Subcutaneous abdominal adipose tissue (tissue), 5 donors: ENCODE measurements at regions not wholly inside any gene's neighbourhood (a gene's known extent, or its start where the extent isn't known, plus 50 kb on each side); places are given as distances from the start of the nearest gene placed in this dataset.

Experiments used
- H3K27ac ChIP-seq: one replicate; pipeline ENCODE4 v1.7.0; 2013; ENCODE audit warnings: low read depth, mild to moderate bottlenecking, inconsistent platforms, low read length, moderate library complexity
- H3K27me3 ChIP-seq, 5 donors: one replicate each; pipeline ENCODE4 v1.7.0; 2013; ENCODE audit warnings: low read length in 5 of 5, inconsistent platforms in 1 of 5; ENCODE audit not compliant: control insufficient read depth in 5 of 5, insufficient read depth in 4 of 5
- H3K36me3 ChIP-seq, 5 donors: one replicate each; pipeline ENCODE4 v1.7.0; 2013; ENCODE audit warnings: low read length in 5 of 5; ENCODE audit not compliant: control insufficient read depth in 5 of 5, insufficient read depth in 5 of 5
- H3K4me1 ChIP-seq, 5 donors: one replicate each; pipeline ENCODE4 v1.7.0; 2013; ENCODE audit warnings: low read length in 5 of 5, mild to moderate bottlenecking in 3 of 5, moderate library complexity in 1 of 5; ENCODE audit not compliant: control insufficient read depth in 5 of 5, insufficient read depth in 5 of 5
- H3K4me3 ChIP-seq, 5 donors: one replicate each; pipeline ENCODE4 v1.7.0; 2013; ENCODE audit warnings: low read length in 5 of 5, low read depth in 1 of 5
- H3K9ac ChIP-seq, 5 donors: one replicate each; pipeline ENCODE4 v1.7.0; 2013; ENCODE audit warnings: low read length in 5 of 5, mild to moderate bottlenecking in 4 of 5, moderate library complexity in 3 of 5
- H3K9me3 ChIP-seq, 5 donors: one replicate each; pipeline ENCODE4 v1.7.0; 2013; ENCODE audit warnings: low read length in 5 of 5; ENCODE audit not compliant: control insufficient read depth in 5 of 5
- donor health status: healthy.
- donor health status: healthy.
- donor health status: healthy.
- donor health status: healthy.
- donor health status: healthy.

GRCh38 chr10:57950442-57950974 lies 317.2 kb downstream of the IPMK start:
- Histone ChIP-seq H3K9ac (no peak overlapping the region), H3K4me1 (no peaks in the 10 kb centered on the region), H3K27ac (no peak overlapping the region), H3K4me3 (no peak overlapping the region), H3K9me3 (no peaks in the 10 kb centered on the region), H3K27me3 (no peaks in the 10 kb centered on the region), H3K36me3 (no peaks in the 10 kb centered on the region)

GRCh38 chr10:57948796-57949195 lies 318.9 kb downstream of the IPMK start:
- no peak overlapping the region for H3K9ac ChIP-seq

GRCh38 chr10:57946833-57947232 lies 320.9 kb downstream of the IPMK start:
- Histone ChIP-seq H3K9me3 (no peaks in the 10 kb centered on the region), H3K4me3 (no peak overlapping the region), H3K36me3 (no peaks in the 10 kb centered on the region), H3K4me1 (no peaks in the 10 kb centered on the region), H3K9ac (no peak overlapping the region), H3K27me3 (no peaks in the 10 kb centered on the region), H3K27ac (no peak overlapping the region)

More at GRCh38 chr10:57948796-57949195, 318.9 kb downstream of the IPMK start:
- no peaks in the 10 kb centered on the region for H3K9me3 ChIP-seq
- no peaks in the 10 kb centered on the region for H3K4me1 ChIP-seq
- no peak overlapping the region for H3K4me3 ChIP-seq
- no peak overlapping the region for H3K27ac ChIP-seq
- H3K27me3 ChIP-seq = no peaks in the 10 kb centered on the region
- no peaks in the 10 kb centered on the region for H3K36me3 ChIP-seq

- Histone ChIP-seq H3K27ac (no peak overlapping the region), H3K4me1 (no peaks in the 10 kb centered on the region), H3K4me3 (no peak overlapping the region), H3K27me3 (no peaks in the 10 kb centered on the region), H3K36me3 (no peaks in the 10 kb centered on the region), H3K9ac (no peak overlapping the region), H3K9me3 (no peaks in the 10 kb centered on the region)
Measured at GRCh38 chr10:57943701-57944100, 324.0 kb downstream of the IPMK start.

GRCh38 chr10:57925045-57925444 lies 342.6 kb downstream of the IPMK start:
- H3K9ac ChIP-seq = no peak overlapping the region
- H3K4me3 ChIP-seq = no peak overlapping the region
- H3K27ac ChIP-seq = no peak overlapping the region
- H3K9me3 ChIP-seq = peaks cover 0 to 3% (median 0%) of the 10 kb centered on the region in 5 donors
- H3K4me1 ChIP-seq = no peaks in the 10 kb centered on the region
- no peaks in the 10 kb centered on the region for H3K36me3 ChIP-seq
- H3K27me3 ChIP-seq = no peaks in the 10 kb centered on the region

- Histone ChIP-seq H3K27me3 (no peaks in the 10 kb centered on the region), H3K36me3 (no peaks in the 10 kb centered on the region), H3K9me3 (no peaks in the 10 kb centered on the region), H3K4me1 (no peaks in the 10 kb centered on the region), H3K9ac (no peak overlapping the region), H3K4me3 (no peak overlapping the region), H3K27ac (no peak overlapping the region)
Measured at GRCh38 chr10:57921140-57921539, 346.6 kb downstream of the IPMK start.

GRCh38 chr10:57919864-57920263 lies 347.8 kb downstream of the IPMK start:
- Histone ChIP-seq H3K27ac (no peak overlapping the region), H3K4me1 (no peaks in the 10 kb centered on the region), H3K36me3 (no peaks in the 10 kb centered on the region), H3K4me3 (no peak overlapping the region), H3K9ac (no peak overlapping the region), H3K27me3 (no peaks in the 10 kb centered on the region), H3K9me3 (no peaks in the 10 kb centered on the region)

- no peak overlapping the region for H3K27ac ChIP-seq
Measured at GRCh38 chr10:57917019-57917418, 350.7 kb downstream of the IPMK start.

GRCh38 chr10:57905861-57906260 lies 361.8 kb downstream of the IPMK start:
- Histone ChIP-seq H3K9ac (no peak overlapping the region), H3K4me1 (no peaks in the 10 kb centered on the region), H3K4me3 (no peak overlapping the region), H3K9me3 (peaks cover 0 to 5% (median 0%) of the 10 kb centered on the region in 5 donors), H3K27me3 (no peaks in the 10 kb centered on the region), H3K27ac (no peak overlapping the region), H3K36me3 (no peaks in the 10 kb centered on the region)

More at GRCh38 chr10:57917019-57917418, 350.7 kb downstream of the IPMK start:
- Histone ChIP-seq H3K36me3 (no peaks in the 10 kb centered on the region), H3K4me3 (no peak overlapping the region), H3K9ac (no peak overlapping the region), H3K9me3 (no peaks in the 10 kb centered on the region), H3K27me3 (no peaks in the 10 kb centered on the region), H3K4me1 (no peaks in the 10 kb centered on the region)

- peaks cover 0 to 11% (median 2%) of the 10 kb centered on the region in 5 donors for H3K9me3 ChIP-seq
- H3K4me3 ChIP-seq = no peak overlapping the region
- H3K4me1 ChIP-seq = no peaks in the 10 kb centered on the region
- H3K36me3 ChIP-seq = no peaks in the 10 kb centered on the region
- H3K27me3 ChIP-seq = no peaks in the 10 kb centered on the region
- H3K27ac ChIP-seq = no peak overlapping the region
- H3K9ac ChIP-seq = no peak overlapping the region
Measured at GRCh38 chr10:57905010-57905409, 362.7 kb downstream of the IPMK start.

- H3K4me1 ChIP-seq = no peaks in the 10 kb centered on the region
- H3K27me3 ChIP-seq = no peaks in the 10 kb centered on the region
- peaks cover 0 to 13% (median 2%) of the 10 kb centered on the region in 5 donors for H3K9me3 ChIP-seq
- no peak overlapping the region for H3K4me3 ChIP-seq
- no peak overlapping the region for H3K9ac ChIP-seq
- no peaks in the 10 kb centered on the region for H3K36me3 ChIP-seq
- H3K27ac ChIP-seq = no peak overlapping the region
Measured at GRCh38 chr10:57898231-57898630, 369.5 kb downstream of the IPMK start.
